Left ventricle myocardium inferior (tissue), 1 donor: ENCODE measurements at regions not wholly inside any gene's neighbourhood (a gene's known extent, or its start where the extent isn't known, plus 50 kb on each side); places are given as distances from the start of the nearest gene placed in this dataset.

Experiments used
- DNase-seq: peaks from one replicate; pipeline ENCODE4 v3.0.0-alpha.2; 2020
- H3K27ac ChIP-seq: fragments of 200-600 bp; replicated peaks from 2 replicates; pipeline ENCODE4 v1.8.0; 2021
- H3K27me3 ChIP-seq: fragments of 200-600 bp; 2 replicates; pipeline ENCODE4 v1.8.0; 2021; ENCODE audit warnings: low read depth
- H3K36me3 ChIP-seq: fragments of 200-600 bp; 2 replicates; pipeline ENCODE4 v1.8.0; 2021
- H3K4me1 ChIP-seq: fragments of 200-600 bp; 2 replicates; pipeline ENCODE4 v1.8.0; 2021
- H3K4me3 ChIP-seq: fragments of 200-600 bp; 2 replicates; pipeline ENCODE4 v1.8.0; 2021; ENCODE audit warnings: mild to moderate bottlenecking, moderate library complexity
- H3K9me3 ChIP-seq: fragments of 200-600 bp; replicated peaks from 2 replicates; pipeline ENCODE4 v1.8.0; 2021
- CTCF ChIP-seq: fragments of 200-600 bp; IDR thresholded peaks from 2 replicates; pipeline ENCODE4 v1.8.0; 2021; ENCODE audit warnings: antibody characterized with exemption, mild to moderate bottlenecking, borderline replicate concordance
- intact Hi-C: fragments of 100-400 bp; cut with micrococcal nuclease; formaldehyde crosslinking; loops from one replicate; pipeline ENCODE4 v1.11.0; 2022
- donor health status: DM: no; HTN: yes; CAD: no; lungs with severe emphysema.

- H3K4me1 ChIP-seq = no peaks in the 10 kb centered on the region
- H3K36me3 ChIP-seq = no peaks in the 10 kb centered on the region
- peaks cover 29% of the 10 kb centered on the region for H3K9me3 ChIP-seq
- intact Hi-C loops = no loop called here
- peaks cover 5% of the 10 kb centered on the region for H3K27me3 ChIP-seq
- no peak for TF ChIP-seq CTCF
- no peak overlapping the region for H3K4me3 ChIP-seq
- H3K27ac ChIP-seq = no peak overlapping the region
- no peak for DNase-seq
Observed at GRCh38 chr1:25113731-25114130, 118.6 kb downstream of the SYF2 start.

GRCh38 chr1:25113086-25113485 is 119.2 kb downstream of the SYF2 start:
- Histone ChIP-seq H3K4me3 (no peak overlapping the region), H3K9me3 (peaks cover 29% of the 10 kb centered on the region), H3K36me3 (no peaks in the 10 kb centered on the region), H3K4me1 (no peaks in the 10 kb centered on the region), H3K27me3 (peaks cover 5% of the 10 kb centered on the region), H3K27ac (no peak overlapping the region)
- TF ChIP-seq CTCF = no peak
- no peak for DNase-seq
- intact Hi-C loops = no loop called here

- H3K9me3 ChIP-seq = peaks cover 23% of the 10 kb centered on the region
- H3K4me3 ChIP-seq = no peak overlapping the region
- no peaks in the 10 kb centered on the region for H3K4me1 ChIP-seq
- peaks cover 5% of the 10 kb centered on the region for H3K27me3 ChIP-seq
- intact Hi-C loops = no loop called here
- no peak overlapping the region for H3K27ac ChIP-seq
- no peak for DNase-seq
- no peaks in the 10 kb centered on the region for H3K36me3 ChIP-seq
- TF ChIP-seq CTCF = no peak
Observed at GRCh38 chr1:25112400-25112799, 119.9 kb downstream of the SYF2 start.

- Histone ChIP-seq H3K4me3 (no peak overlapping the region), H3K9me3 (peaks cover 16% of the 10 kb centered on the region), H3K4me1 (no peaks in the 10 kb centered on the region), H3K27ac (no peak overlapping the region), H3K36me3 (no peaks in the 10 kb centered on the region), H3K27me3 (peaks cover 11% of the 10 kb centered on the region)
- no peak for TF ChIP-seq CTCF
- intact Hi-C loops = no loop called here
- no peak for DNase-seq
Observed at GRCh38 chr1:25111706-25112105, 120.6 kb downstream of the SYF2 start.

- Histone ChIP-seq H3K4me3 (no peak overlapping the region), H3K27me3 (peaks cover 15% of the 10 kb centered on the region), H3K27ac (no peak overlapping the region), H3K36me3 (no peaks in the 10 kb centered on the region), H3K9me3 (peaks cover 14% of the 10 kb centered on the region), H3K4me1 (no peaks in the 10 kb centered on the region)
- intact Hi-C loops = no loop called here
- DNase-seq = no peak
- no peak for TF ChIP-seq CTCF
Observed at GRCh38 chr1:25110485-25110884, 121.8 kb downstream of the SYF2 start.

- Histone ChIP-seq H3K27ac (no peak overlapping the region), H3K36me3 (no peaks in the 10 kb centered on the region), H3K9me3 (peaks cover 14% of the 10 kb centered on the region), H3K4me1 (peaks cover under 1% of the 10 kb centered on the region), H3K4me3 (no peak overlapping the region), H3K27me3 (peaks cover 15% of the 10 kb centered on the region)
- no peak for TF ChIP-seq CTCF
- intact Hi-C loops = no loop called here
- DNase-seq = no peak
Observed at GRCh38 chr1:25110036-25110435, 122.3 kb downstream of the SYF2 start.
